Type B pancreatic cell (in vitro differentiated cells): ENCODE measurements at regions not wholly inside any gene's neighbourhood (a gene's known extent, or its start where the extent isn't known, plus 50 kb on each side); places are given as distances from the start of the nearest gene placed in this dataset.

Source experiments
- DNase-seq: peaks from one replicate; pipeline ENCODE4 v3.0.0; 2021; ENCODE audit warnings: mixed read lengths; ENCODE audit not compliant: unreplicated experiment; ENCODE audit errors: extremely low spot score
- H3K27ac Mint-ChIP-seq: 2 replicates; pipeline ENCODE4 v1.8.0; 2021; ENCODE audit warnings: mild to moderate bottlenecking, mixed read lengths
- H3K27me3 Mint-ChIP-seq: 2 replicates; pipeline ENCODE4 v1.8.0; 2021; ENCODE audit warnings: mixed read lengths
- H3K36me3 Mint-ChIP-seq: 2 replicates; pipeline ENCODE4 v1.8.0; 2021; ENCODE audit warnings: mixed read lengths
- H3K4me1 Mint-ChIP-seq: one replicate; pipeline ENCODE4 v1.8.0; 2021; ENCODE audit warnings: mixed read lengths; ENCODE audit not compliant: unreplicated experiment
- H3K4me3 Mint-ChIP-seq: 2 replicates; pipeline ENCODE4 v1.8.0; 2021; ENCODE audit warnings: mild to moderate bottlenecking, mixed read lengths
- H3K9me3 Mint-ChIP-seq: 2 replicates; pipeline ENCODE4 v1.8.0; 2021; ENCODE audit warnings: mixed read lengths
- TF ChIP-seq, protein P1 (sequence below): fragments of 200-600 bp; sonication (generic); conservative IDR thresholded peaks from 2 replicates; pipeline ENCODE4 v1.5.0; 2021; ENCODE audit warnings: antibody characterized with exemption, mild to moderate bottlenecking

DNA sequence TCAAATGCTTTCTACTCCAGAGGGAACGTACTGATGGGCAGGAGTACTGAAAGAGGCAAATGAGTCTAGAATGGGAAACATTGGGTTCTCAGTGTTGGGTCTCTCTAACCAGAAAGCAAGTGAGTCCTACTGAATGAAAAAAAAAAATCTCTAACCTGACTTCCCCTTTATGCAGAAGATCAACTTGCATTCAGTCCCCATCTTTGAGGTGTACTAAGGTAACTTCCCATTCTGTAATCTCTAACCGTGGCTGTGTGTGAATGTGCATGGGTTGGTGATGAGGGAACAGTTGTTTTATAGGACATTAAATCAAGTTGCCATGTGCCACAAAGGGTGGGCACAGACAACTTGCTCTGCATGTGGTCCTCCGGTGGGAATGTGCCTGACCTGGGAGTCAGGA lies 264.6 kb upstream of the CLINT1 start:
- Mint-ChIP-seq H3K9me3 (no peaks in the 10 kb centered on the region), H3K36me3 (no peaks in the 10 kb centered on the region), H3K4me1 (peaks cover 27% of the 10 kb centered on the region), H3K27ac (no peak overlapping the region), H3K4me3 (no peak overlapping the region), H3K27me3 (peaks cover 9% of the 10 kb centered on the region)
- TF ChIP-seq, protein P1, sequence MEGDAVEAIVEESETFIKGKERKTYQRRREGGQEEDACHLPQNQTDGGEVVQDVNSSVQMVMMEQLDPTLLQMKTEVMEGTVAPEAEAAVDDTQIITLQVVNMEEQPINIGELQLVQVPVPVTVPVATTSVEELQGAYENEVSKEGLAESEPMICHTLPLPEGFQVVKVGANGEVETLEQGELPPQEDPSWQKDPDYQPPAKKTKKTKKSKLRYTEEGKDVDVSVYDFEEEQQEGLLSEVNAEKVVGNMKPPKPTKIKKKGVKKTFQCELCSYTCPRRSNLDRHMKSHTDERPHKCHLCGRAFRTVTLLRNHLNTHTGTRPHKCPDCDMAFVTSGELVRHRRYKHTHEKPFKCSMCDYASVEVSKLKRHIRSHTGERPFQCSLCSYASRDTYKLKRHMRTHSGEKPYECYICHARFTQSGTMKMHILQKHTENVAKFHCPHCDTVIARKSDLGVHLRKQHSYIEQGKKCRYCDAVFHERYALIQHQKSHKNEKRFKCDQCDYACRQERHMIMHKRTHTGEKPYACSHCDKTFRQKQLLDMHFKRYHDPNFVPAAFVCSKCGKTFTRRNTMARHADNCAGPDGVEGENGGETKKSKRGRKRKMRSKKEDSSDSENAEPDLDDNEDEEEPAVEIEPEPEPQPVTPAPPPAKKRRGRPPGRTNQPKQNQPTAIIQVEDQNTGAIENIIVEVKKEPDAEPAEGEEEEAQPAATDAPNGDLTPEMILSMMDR, result no peak
- DNase-seq, result no peak

DNA sequence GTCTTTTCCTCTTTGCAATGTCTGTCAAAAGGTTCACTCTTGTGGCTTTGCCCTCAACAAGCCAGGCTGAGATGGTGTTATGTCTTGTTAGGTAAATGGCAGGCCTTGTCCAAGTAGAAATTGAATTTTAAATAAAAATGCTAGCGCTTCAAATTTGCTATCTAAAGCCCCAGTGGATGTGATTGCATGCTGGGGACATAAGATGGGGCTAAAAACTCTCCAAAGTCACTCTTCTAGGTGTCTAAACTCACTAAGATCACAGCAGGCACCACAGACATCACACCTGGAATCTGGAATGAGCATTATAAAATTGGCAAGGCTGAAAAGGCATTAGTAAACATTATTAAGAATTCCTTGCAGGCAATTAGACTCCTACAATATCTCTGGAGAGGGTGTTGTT lies 262.7 kb upstream of the CLINT1 start:
- peaks cover 15% of the 10 kb centered on the region for H3K27me3 Mint-ChIP-seq
- no peak for DNase-seq
- no peak overlapping the region for H3K27ac Mint-ChIP-seq
- no peak overlapping the region for H3K4me3 Mint-ChIP-seq
- no peaks in the 10 kb centered on the region for H3K9me3 Mint-ChIP-seq
- TF ChIP-seq, protein P1, result no peak
- H3K4me1 Mint-ChIP-seq, result peaks cover 23% of the 10 kb centered on the region
- no peaks in the 10 kb centered on the region for H3K36me3 Mint-ChIP-seq

DNA sequence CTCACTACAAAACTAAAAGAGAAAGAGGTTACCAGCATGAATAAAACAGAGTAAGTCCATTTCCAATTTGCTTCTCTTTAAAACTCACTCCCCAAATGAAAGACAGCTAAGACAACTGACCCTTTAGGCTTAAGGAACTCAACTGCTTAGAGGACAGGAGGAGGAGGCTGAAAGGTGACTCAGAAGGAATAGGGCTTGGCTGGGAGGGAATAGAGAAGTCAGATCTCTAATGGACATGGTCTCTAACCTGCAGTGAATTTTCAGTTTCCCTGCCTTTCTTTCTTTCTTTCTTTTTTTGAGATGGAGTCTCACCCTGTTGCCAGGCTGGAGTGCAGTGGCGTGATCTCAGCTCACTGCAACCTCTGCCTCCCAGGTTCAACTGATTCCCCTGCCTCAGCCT lies 261.8 kb upstream of the CLINT1 start:
- H3K4me1 Mint-ChIP-seq, result peaks cover 26% of the 10 kb centered on the region
- H3K27ac Mint-ChIP-seq, result no peak overlapping the region
- no peak for DNase-seq
- H3K36me3 Mint-ChIP-seq, result no peaks in the 10 kb centered on the region
- H3K27me3 Mint-ChIP-seq, result peaks cover 12% of the 10 kb centered on the region
- H3K9me3 Mint-ChIP-seq, result no peaks in the 10 kb centered on the region
- no peak overlapping the region for H3K4me3 Mint-ChIP-seq
- TF ChIP-seq, protein P1, result no peak

DNA sequence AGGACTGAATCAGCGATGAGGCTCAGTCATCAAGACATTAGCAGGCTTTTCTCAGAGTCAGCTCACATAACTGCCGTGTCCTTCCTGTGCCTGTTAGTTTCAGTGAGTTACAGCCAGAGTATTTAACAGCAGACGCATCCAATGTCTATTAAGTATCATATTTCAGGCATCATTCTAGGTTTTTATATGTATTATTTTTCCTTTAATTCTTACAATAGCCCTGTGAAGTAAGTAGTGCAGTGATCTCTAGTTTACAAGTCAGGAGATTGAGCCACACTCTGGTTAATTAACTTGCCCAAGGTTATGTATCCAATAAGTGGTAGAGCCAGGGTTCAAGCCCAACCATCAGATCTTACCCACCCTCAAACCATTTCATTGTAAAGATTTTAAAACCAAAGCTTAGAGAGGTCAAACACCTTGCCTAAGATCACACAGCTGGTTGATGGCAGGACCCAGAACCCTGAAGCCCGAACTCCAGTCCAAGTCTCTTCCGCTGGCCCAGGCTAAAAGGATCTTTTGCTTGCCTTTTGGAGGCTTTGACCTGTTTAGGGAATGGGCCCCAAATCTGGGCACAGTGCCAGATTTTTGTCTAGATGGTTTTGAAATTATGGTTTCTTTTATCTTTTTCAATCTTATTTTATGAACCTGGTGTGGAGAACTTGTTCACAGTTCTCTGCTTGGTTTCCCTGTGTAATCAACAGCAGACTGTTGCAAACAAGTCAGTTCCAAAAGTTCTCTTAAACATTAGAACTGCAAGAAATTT lies 261.2 kb upstream of the CLINT1 start:
- Mint-ChIP-seq H3K27me3 (peaks cover 12% of the 10 kb centered on the region), H3K4me3 (no peak overlapping the region), H3K36me3 (no peaks in the 10 kb centered on the region), H3K9me3 (no peaks in the 10 kb centered on the region), H3K27ac (no peak overlapping the region), H3K4me1 (peaks cover 31% of the 10 kb centered on the region)
- no peak for DNase-seq
- TF ChIP-seq, protein P1, result no peak

DNA sequence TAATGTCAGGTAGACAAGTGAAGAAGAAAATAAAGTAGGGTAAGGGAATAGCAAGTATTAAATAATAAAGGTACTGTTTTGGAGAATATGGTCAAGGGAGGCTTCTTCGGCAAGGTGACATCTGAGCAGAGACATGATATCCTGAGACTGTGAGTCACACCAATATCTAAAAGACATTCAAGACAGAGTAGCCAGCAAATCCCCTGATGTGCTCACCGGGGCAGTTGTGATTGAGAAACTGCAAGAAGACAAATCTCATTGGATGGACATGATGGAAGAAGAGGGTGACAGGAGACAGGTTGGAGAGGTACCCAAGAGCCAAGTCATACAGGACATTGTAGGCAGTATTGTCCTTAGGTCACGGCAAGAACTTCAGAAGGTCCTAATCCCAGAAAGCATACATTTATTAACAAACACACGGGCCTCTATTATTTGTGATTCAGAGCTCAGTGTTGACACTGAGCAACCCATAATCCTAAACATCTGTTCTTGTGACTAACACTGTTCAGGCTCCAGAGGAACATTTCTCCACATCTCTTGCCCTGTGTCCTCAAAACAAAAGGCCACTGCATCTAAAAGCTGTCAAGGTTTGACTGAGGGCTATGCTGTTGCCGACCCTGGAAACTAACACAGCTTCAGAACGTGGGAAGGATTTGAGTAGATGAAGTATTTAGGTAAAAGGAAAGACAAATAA lies 258.7 kb upstream of the CLINT1 start:
- H3K27me3 Mint-ChIP-seq, result peaks cover 6% of the 10 kb centered on the region
- no peak overlapping the region for H3K27ac Mint-ChIP-seq
- no peak overlapping the region for H3K4me3 Mint-ChIP-seq
- no peaks in the 10 kb centered on the region for H3K36me3 Mint-ChIP-seq
- no peak for DNase-seq
- TF ChIP-seq, protein P1, result no peak
- peaks cover 35% of the 10 kb centered on the region for H3K4me1 Mint-ChIP-seq
- H3K9me3 Mint-ChIP-seq, result no peaks in the 10 kb centered on the region
